ENCODE measurements at regions not wholly inside any gene's neighbourhood (a gene's known extent, or its start where the extent isn't known, plus 50 kb on each side); places are given as distances from the start of the nearest gene placed in this dataset.

DNA sequence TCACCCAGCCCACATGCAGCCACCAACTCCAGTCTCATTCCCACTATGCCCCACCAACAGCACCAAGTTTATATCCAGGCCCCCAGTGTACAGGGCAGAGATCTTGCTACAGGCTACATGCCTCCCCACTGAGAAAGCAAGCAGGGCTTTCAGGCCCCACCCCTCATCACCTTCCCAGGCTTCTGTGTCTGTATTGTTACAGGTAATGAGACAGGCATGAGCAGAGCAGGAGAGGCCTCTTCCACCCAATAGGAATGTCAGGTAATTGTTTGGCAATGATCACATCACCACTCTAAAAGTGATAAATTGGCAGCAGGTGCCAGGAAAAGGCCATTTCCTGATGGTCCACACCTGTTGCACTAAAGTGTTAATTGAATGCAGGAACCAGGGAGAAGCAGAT is 102.5 kb downstream of the ZNF518B start:
- TF ChIP-seq, protein P1, sequence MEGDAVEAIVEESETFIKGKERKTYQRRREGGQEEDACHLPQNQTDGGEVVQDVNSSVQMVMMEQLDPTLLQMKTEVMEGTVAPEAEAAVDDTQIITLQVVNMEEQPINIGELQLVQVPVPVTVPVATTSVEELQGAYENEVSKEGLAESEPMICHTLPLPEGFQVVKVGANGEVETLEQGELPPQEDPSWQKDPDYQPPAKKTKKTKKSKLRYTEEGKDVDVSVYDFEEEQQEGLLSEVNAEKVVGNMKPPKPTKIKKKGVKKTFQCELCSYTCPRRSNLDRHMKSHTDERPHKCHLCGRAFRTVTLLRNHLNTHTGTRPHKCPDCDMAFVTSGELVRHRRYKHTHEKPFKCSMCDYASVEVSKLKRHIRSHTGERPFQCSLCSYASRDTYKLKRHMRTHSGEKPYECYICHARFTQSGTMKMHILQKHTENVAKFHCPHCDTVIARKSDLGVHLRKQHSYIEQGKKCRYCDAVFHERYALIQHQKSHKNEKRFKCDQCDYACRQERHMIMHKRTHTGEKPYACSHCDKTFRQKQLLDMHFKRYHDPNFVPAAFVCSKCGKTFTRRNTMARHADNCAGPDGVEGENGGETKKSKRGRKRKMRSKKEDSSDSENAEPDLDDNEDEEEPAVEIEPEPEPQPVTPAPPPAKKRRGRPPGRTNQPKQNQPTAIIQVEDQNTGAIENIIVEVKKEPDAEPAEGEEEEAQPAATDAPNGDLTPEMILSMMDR (IDR thresholded peaks at IDR 0.05), result no peak
- TF ChIP-seq POLR2A (IDR thresholded peaks at IDR 0.05) (no peak), EP300 (IDR thresholded peaks at IDR 0.05) (no peak)

All from ovary (tissue), 3 donors.